Endothelial cell of umbilical vein (primary cell): ENCODE measurements at regions not wholly inside any gene's neighbourhood (a gene's known extent, or its start where the extent isn't known, plus 50 kb on each side); places are given as distances from the start of the nearest gene placed in this dataset.

Experiments
- BruUV-seq: library from RNA; stranded (reverse); fragments of 400-500 nt; replicated peaks from 2 replicates; lab custom pipeline; 2021; lab: Mats Ljungman, UMichigan
- CTCF ChIA-PET: fragments of 300-600, 350-600 bp; sonication (Branson Sonifier 250); formaldehyde crosslinking; loops from one replicate; lab custom pipeline; 2021; ENCODE audit warnings: antibody characterized with exemption, inconsistent platforms; lab: Charles Lee
- POLR2A ChIA-PET: fragments of 300-600, 350-600 bp; sonication (Branson Sonifier 250); formaldehyde crosslinking; loops from one replicate; lab custom pipeline; 2021; ENCODE audit warnings: antibody characterized with exemption, inconsistent platforms; lab: Charles Lee
- DNase-seq: peaks from one replicate; pipeline ENCODE4 v3.0.0-alpha.2; 2011; ENCODE audit warnings: low read depth, low spot score
- FAIRE-seq: peaks from 2 replicates; lab custom pipeline; 2011; peaks lifted over from hg19 to GRCh38; lab: Jason Lieb, UNC
- H2AFZ ChIP-seq: 2 replicates; pipeline ENCODE4 v1.6.0; 2012; ENCODE audit warnings: low read depth, low read length, control low read depth, inconsistent platforms
- H3K27ac ChIP-seq: 2 replicates; pipeline ENCODE4 v1.5.1; 2011; ENCODE audit warnings: low read depth, mild to moderate bottlenecking, control low read depth, low read length, moderate library complexity; ENCODE audit not compliant: insufficient read depth
- H3K27me3 ChIP-seq, 2 experiments: 2 replicates each; pipeline versions ENCODE4 v1.6.0 to v1.6.1; 2011; ENCODE audit warnings: low read length in 2 of 2, mixed read lengths in 1 of 2; ENCODE audit not compliant: control insufficient read depth in 2 of 2, insufficient read depth in 2 of 2
- H3K36me3 ChIP-seq, 2 experiments: 2 replicates in 1 of 2; 3 replicates in 1 of 2; pipeline ENCODE4 v1.5.1; 2011; ENCODE audit warnings: low read length in 2 of 2, mild to moderate bottlenecking in 1 of 2, moderate library complexity in 1 of 2; ENCODE audit not compliant: control insufficient read depth in 2 of 2, insufficient read depth in 2 of 2; ENCODE audit errors: extremely low read depth in 1 of 2
- H3K4me1 ChIP-seq: 3 replicates; pipeline ENCODE4 v1.5.1; 2011; ENCODE audit warnings: mild to moderate bottlenecking, low read length; ENCODE audit not compliant: control insufficient read depth, insufficient read depth; ENCODE audit errors: extremely low read depth
- H3K4me2 ChIP-seq: 2 replicates; pipeline ENCODE4 v1.6.1; 2011; ENCODE audit warnings: low read length, control low read depth, mixed read lengths; ENCODE audit not compliant: insufficient read depth
- H3K4me3 ChIP-seq, 3 experiments: fragments of 200-600 bp in 1 of 3; sonication (generic), shearing (Covaris generic) in 1 of 3; replicated peaks in 1 of 3; 2 replicates each; pipeline ENCODE4 v1.5.1; 2011 to 2016; ENCODE audit warnings: control low read depth in 3 of 3, low read length in 3 of 3, mild to moderate bottlenecking in 2 of 3, inconsistent platforms in 1 of 3, low read depth in 1 of 3, moderate library complexity in 1 of 3; ENCODE audit not compliant: insufficient read depth in 1 of 3
- H3K79me2 ChIP-seq: 2 replicates; pipeline ENCODE4 v1.6.0; 2012; ENCODE audit warnings: low read length, inconsistent platforms; ENCODE audit not compliant: control insufficient read depth, insufficient read depth
- H3K9ac ChIP-seq: replicated peaks from 2 replicates; pipeline ENCODE3; 2011; ENCODE audit warnings: low read length, control low read depth; ENCODE audit not compliant: insufficient read depth; ENCODE audit errors: extremely low read depth
- H3K9me1 ChIP-seq: replicated peaks from 3 replicates; pipeline ENCODE4 v1.6.0; 2011; ENCODE audit warnings: mild to moderate bottlenecking, low read length; ENCODE audit not compliant: control insufficient read depth, insufficient read depth; ENCODE audit errors: extremely low read depth
- H3K9me3 ChIP-seq: replicated peaks from 2 replicates; pipeline ENCODE4 v1.5.1; 2012; ENCODE audit warnings: low read length, inconsistent platforms; ENCODE audit not compliant: control insufficient read depth, insufficient read depth
- H4K20me1 ChIP-seq: replicated peaks from 2 replicates; pipeline ENCODE3; 2011; ENCODE audit warnings: mild to moderate bottlenecking, low read length; ENCODE audit not compliant: control insufficient read depth, insufficient read depth; ENCODE audit errors: extremely low read depth
- CTCF ChIP-seq, 2 donors: IDR thresholded peaks; 1 replicate in 1 of 2; 2 replicates in 1 of 2; pipeline ENCODE4 v1.5.1; 2011; ENCODE audit warnings: low read length in 2 of 2, mild to moderate bottlenecking in 2 of 2, moderate library complexity in 2 of 2, control low read depth in 1 of 2, inconsistent platforms in 1 of 2, low read depth in 1 of 2; ENCODE audit not compliant: insufficient read depth in 1 of 2; ENCODE audit errors: extremely low read depth in 1 of 2
- EZH2 ChIP-seq: IDR thresholded peaks from 2 replicates; pipeline ENCODE4 v1.6.1; 2012; ENCODE audit warnings: borderline replicate concordance, low read depth, mild to moderate bottlenecking, moderate library complexity, low read length, inconsistent platforms; ENCODE audit not compliant: severe bottlenecking
- FOS ChIP-seq: IDR thresholded peaks from 2 replicates; pipeline ENCODE4 v1.6.1; 2011; ENCODE audit warnings: mild to moderate bottlenecking, low read length, moderate library complexity, borderline replicate concordance; ENCODE audit not compliant: insufficient read depth
- GATA2 ChIP-seq: IDR thresholded peaks from 2 replicates; pipeline ENCODE4 v1.7.0; 2011; ENCODE audit warnings: low read depth, mild to moderate bottlenecking, moderate library complexity, mixed read lengths, low read length; ENCODE audit not compliant: insufficient read length, insufficient read depth
- JUN ChIP-seq: IDR thresholded peaks from 2 replicates; pipeline ENCODE4 v1.6.1; 2011; ENCODE audit warnings: borderline replicate concordance, low read depth; ENCODE audit not compliant: insufficient read length, insufficient read depth
- MAX ChIP-seq: IDR thresholded peaks from 2 replicates; pipeline ENCODE4 v1.6.1; 2011; ENCODE audit not compliant: insufficient read depth, insufficient read length
- MYC ChIP-seq: IDR thresholded peaks from one replicate; pipeline ENCODE4 v1.6.1; 2011; ENCODE audit warnings: mild to moderate bottlenecking, low read depth, low read length
- POLR2A ChIP-seq: IDR thresholded peaks from 2 replicates; pipeline ENCODE4 v1.6.1; 2012; ENCODE audit warnings: low read depth, mild to moderate bottlenecking, control low read depth, low read length
- POLR2AphosphoS5 ChIP-seq: IDR thresholded peaks from 2 replicates; pipeline ENCODE4 v1.6.1; 2012; ENCODE audit warnings: low read depth, mild to moderate bottlenecking, control low read depth, low read length, moderate library complexity; ENCODE audit not compliant: insufficient read depth
- dilution Hi-C: fragments of 300-500 bp; cut with MboI; formaldehyde crosslinking; loops from one replicate; pipeline ENCODE4 v1.15.0; 2019; ENCODE audit warnings: low sequenced_read_pairs; ENCODE audit not compliant: extremely low pct_ligation_motif_present
- intact Hi-C: fragments of 100-400 bp; cut with micrococcal nuclease; formaldehyde crosslinking; loops from one replicate; pipeline ENCODE4 v1.10.0; 2022

- Histone ChIP-seq H3K9me3 (no peaks in the 10 kb centered on the region), H3K9ac (no peak overlapping the region), H3K4me3 (no peak overlapping the region), H3K4me2 (no peak overlapping the region), H3K4me1 (no peaks in the 10 kb centered on the region), H3K9me1 (no peaks in the 10 kb centered on the region), H3K27me3 (no peaks in the 10 kb centered on the region), H4K20me1 (no peaks in the 10 kb centered on the region), H2AFZ (no peak overlapping the region), H3K36me3 (no peaks in the 10 kb centered on the region), H3K79me2 (no peaks in the 10 kb centered on the region), H3K27ac (no peak overlapping the region)
- dilution Hi-C loops = no loop called here
- FAIRE-seq = no peak
- BruUV-seq = no TSS peak
- DNase-seq = no peak
- CTCF ChIA-PET = no interaction called here
- POLR2A ChIA-PET = no interaction called here
- intact Hi-C loops = no loop called here
- no peak for TF ChIP-seq GATA2
- TF ChIP-seq EZH2 = no peak
These were observed 127.2 kb upstream of the SLC25A48 start for GRCh38 chr5:135707302-135707701.

GRCh38 chr5:135706893-135707292 lies 127.6 kb upstream of the SLC25A48 start:
- DNase-seq = no peak
- Histone ChIP-seq H3K4me2 (no peak overlapping the region), H4K20me1 (no peaks in the 10 kb centered on the region), H3K9me1 (no peaks in the 10 kb centered on the region), H3K27me3 (no peaks in the 10 kb centered on the region), H3K79me2 (no peaks in the 10 kb centered on the region), H3K27ac (no peak overlapping the region), H3K4me3 (no peak overlapping the region), H3K9ac (no peak overlapping the region), H3K4me1 (no peaks in the 10 kb centered on the region), H3K36me3 (no peaks in the 10 kb centered on the region), H3K9me3 (no peaks in the 10 kb centered on the region), H2AFZ (no peak overlapping the region)
- ChIA-PET CTCF (no interaction called here), POLR2A (no interaction called here)
- intact Hi-C loops (no loop called here), dilution Hi-C loops (no loop called here)
- no peak for FAIRE-seq
- TF ChIP-seq JUN (no peak), GATA2 (no peak), POLR2A (no peak), FOS (no peak), MYC (no peak), MAX (no peak), POLR2AphosphoS5 (no peak), EZH2 (no peak), CTCF (IDR thresholded peaks at IDR 0.05; ENCODE audit: extremely low read depth in 1 of 2, insufficient read depth in 1 of 2, low read depth in 1 of 2, low read length in 2 of 2) (no peak)
- no TSS peak for BruUV-seq
